Caco-2 (cell line): ENCODE measurements at regions not wholly inside any gene's neighbourhood (a gene's known extent, or its start where the extent isn't known, plus 50 kb on each side); places are given as distances from the start of the nearest gene placed in this dataset.

Experiments used
- BruUV-seq: library from RNA; stranded (reverse); fragments of 400-500 nt; replicated peaks from 2 replicates; lab custom pipeline; 2021; lab: Mats Ljungman, UMichigan
- CTCF ChIA-PET: fragments of 300-600 bp; sonication (Branson Sonifier 250); formaldehyde crosslinking; loops from one replicate; lab custom pipeline; 2022; ENCODE audit warnings: antibody characterized with exemption; lab: Charles Lee
- POLR2A ChIA-PET: fragments of 300-600 bp; sonication (Branson Sonifier 250); formaldehyde crosslinking; loops from one replicate; lab custom pipeline; 2022; ENCODE audit warnings: antibody characterized with exemption; lab: Charles Lee
- DNase-seq, 2 experiments: peaks; one replicate each; pipeline versions ENCODE4 v3.0.0 to v3.0.0-alpha.2; 2020 to 2022
- H3K27me3 ChIP-seq: replicated peaks from 2 replicates; pipeline ENCODE4 v1.6.0; 2011; ENCODE audit warnings: low read length; ENCODE audit not compliant: control insufficient read depth, insufficient read depth
- H3K36me3 ChIP-seq: 2 replicates; pipeline ENCODE4 v1.5.1; 2011; ENCODE audit warnings: low read length; ENCODE audit not compliant: control insufficient read depth, insufficient read depth
- H3K4me1 ChIP-seq: fragments of 250-450 bp; sonication (Bioruptor Pico); 2 replicates; pipeline ENCODE4 v1.5.1; 2020; ENCODE audit warnings: mild to moderate bottlenecking
- H3K4me3 ChIP-seq: 2 replicates; pipeline ENCODE4 v1.5.1; 2011; ENCODE audit warnings: low read depth, mild to moderate bottlenecking, control low read depth, low read length
- H3K9me3 ChIP-seq: fragments of 250-450 bp; sonication (Bioruptor Pico); 2 replicates; pipeline ENCODE4 v1.5.1; 2020; ENCODE audit warnings: mild to moderate bottlenecking, moderate library complexity
- H3K27ac Mint-ChIP-seq: one replicate; pipeline ENCODE4 v1.8.0; 2022; ENCODE audit warnings: mixed read lengths; ENCODE audit not compliant: unreplicated experiment
- H3K27me3 Mint-ChIP-seq: one replicate; pipeline ENCODE4 v1.8.0; 2022; ENCODE audit warnings: mixed read lengths; ENCODE audit not compliant: insufficient read depth, unreplicated experiment
- H3K36me3 Mint-ChIP-seq: one replicate; pipeline ENCODE4 v1.8.0; 2022; ENCODE audit warnings: mild to moderate bottlenecking, mixed read lengths; ENCODE audit not compliant: insufficient read depth, unreplicated experiment
- H3K4me1 Mint-ChIP-seq: one replicate; pipeline ENCODE4 v1.8.0; 2022; ENCODE audit warnings: low read depth, mixed read lengths; ENCODE audit not compliant: unreplicated experiment
- H3K4me3 Mint-ChIP-seq: one replicate; pipeline ENCODE4 v1.8.0; 2022; ENCODE audit warnings: mild to moderate bottlenecking, moderate library complexity, mixed read lengths; ENCODE audit not compliant: unreplicated experiment
- H3K9me3 Mint-ChIP-seq: one replicate; pipeline ENCODE4 v1.8.0; 2022; ENCODE audit warnings: mixed read lengths; ENCODE audit not compliant: unreplicated experiment
- intact Hi-C: fragments of 100-400 bp; cut with micrococcal nuclease; formaldehyde crosslinking; loops from one replicate; pipeline ENCODE4 v1.10.0; 2022; ENCODE audit not compliant: unreplicated experiment
- TF ChIP-seq, protein P1 (sequence below), 2 experiments: fragments of 200-600 bp in 1 of 2; IDR thresholded peaks; 1 replicate in 1 of 2; 2 replicates in 1 of 2; pipeline versions ENCODE4 v1.5.1 to v1.8.0; 2011 to 2022; ENCODE audit warnings: antibody characterized with exemption in 1 of 2, control low read depth in 1 of 2, inconsistent platforms in 1 of 2, low read depth in 1 of 2, low read length in 1 of 2, mild to moderate bottlenecking in 1 of 2, moderate library complexity in 1 of 2; ENCODE audit not compliant: insufficient read depth in 1 of 2, severe bottlenecking in 1 of 2, unreplicated experiment in 1 of 2

DNA sequence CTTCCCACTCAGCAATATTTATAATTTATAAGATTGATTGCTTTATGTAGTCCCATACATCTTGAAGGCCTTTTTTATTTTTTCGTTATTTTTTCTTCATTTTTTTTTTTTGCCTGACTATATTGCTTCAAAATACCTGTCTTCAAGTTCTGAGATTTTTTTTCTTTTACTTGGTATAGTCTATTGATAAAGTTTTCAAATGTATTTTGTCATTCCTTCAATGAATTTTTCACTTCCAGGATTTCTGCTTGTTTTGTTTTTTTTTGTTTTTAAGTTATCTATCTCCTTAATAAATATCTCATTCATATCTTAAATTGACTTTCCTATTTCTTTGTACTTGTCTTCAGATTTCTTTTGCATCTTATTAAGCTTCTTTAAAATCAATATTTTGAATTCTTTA, 905.6 kb upstream of the CDH6 start:
- no peaks in the 10 kb centered on the region for H3K27me3 Mint-ChIP-seq
- Histone ChIP-seq H3K36me3 (no peaks in the 10 kb centered on the region), H3K27me3 (no peaks in the 10 kb centered on the region), H3K9me3 (peaks cover 8% of the 10 kb centered on the region), H3K4me3 (no peak overlapping the region), H3K4me1 (no peaks in the 10 kb centered on the region)
- H3K9me3 Mint-ChIP-seq: peaks cover 10% of the 10 kb centered on the region
- ChIA-PET CTCF (no interaction called here), POLR2A (no interaction called here)
- no peak overlapping the region for H3K27ac Mint-ChIP-seq
- no peaks in the 10 kb centered on the region for H3K4me1 Mint-ChIP-seq
- H3K36me3 Mint-ChIP-seq: no peaks in the 10 kb centered on the region
- no peak for DNase-seq
- TF ChIP-seq, protein P1, sequence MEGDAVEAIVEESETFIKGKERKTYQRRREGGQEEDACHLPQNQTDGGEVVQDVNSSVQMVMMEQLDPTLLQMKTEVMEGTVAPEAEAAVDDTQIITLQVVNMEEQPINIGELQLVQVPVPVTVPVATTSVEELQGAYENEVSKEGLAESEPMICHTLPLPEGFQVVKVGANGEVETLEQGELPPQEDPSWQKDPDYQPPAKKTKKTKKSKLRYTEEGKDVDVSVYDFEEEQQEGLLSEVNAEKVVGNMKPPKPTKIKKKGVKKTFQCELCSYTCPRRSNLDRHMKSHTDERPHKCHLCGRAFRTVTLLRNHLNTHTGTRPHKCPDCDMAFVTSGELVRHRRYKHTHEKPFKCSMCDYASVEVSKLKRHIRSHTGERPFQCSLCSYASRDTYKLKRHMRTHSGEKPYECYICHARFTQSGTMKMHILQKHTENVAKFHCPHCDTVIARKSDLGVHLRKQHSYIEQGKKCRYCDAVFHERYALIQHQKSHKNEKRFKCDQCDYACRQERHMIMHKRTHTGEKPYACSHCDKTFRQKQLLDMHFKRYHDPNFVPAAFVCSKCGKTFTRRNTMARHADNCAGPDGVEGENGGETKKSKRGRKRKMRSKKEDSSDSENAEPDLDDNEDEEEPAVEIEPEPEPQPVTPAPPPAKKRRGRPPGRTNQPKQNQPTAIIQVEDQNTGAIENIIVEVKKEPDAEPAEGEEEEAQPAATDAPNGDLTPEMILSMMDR (IDR thresholded peaks at IDR 0.05; ENCODE audit: insufficient read depth in 1 of 2, low read depth in 1 of 2, low read length in 1 of 2, severe bottlenecking in 1 of 2, unreplicated experiment in 1 of 2): no peak
- no TSS peak for BruUV-seq
- intact Hi-C loops: no loop called here
- no peak overlapping the region for H3K4me3 Mint-ChIP-seq

DNA sequence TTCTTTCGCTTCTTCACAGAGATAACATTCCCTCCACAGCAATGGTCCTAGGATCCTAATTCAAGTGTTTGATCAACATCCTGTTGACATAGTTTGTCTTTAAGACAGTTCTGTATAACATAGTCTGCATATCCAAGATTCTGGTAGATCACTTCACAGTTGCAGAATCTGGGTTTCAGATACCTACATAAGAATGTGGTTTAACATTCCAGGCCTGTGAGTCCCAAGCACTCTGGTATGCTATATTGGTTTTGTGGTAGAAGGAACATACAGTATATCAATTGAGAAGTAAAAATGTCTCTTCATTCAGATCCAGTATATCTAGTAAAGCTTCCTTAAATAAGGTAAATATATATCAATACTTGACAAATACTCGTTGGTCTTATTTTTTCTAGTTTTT, 914.2 kb upstream of the CDH6 start:
- H3K9me3 ChIP-seq: no peaks in the 10 kb centered on the region
- Mint-ChIP-seq H3K9me3 (no peaks in the 10 kb centered on the region), H3K27me3 (no peaks in the 10 kb centered on the region), H3K27ac (no peak overlapping the region), H3K4me3 (no peak overlapping the region), H3K36me3 (no peaks in the 10 kb centered on the region), H3K4me1 (no peaks in the 10 kb centered on the region)
- CTCF ChIA-PET: no interaction called here
- no peaks in the 10 kb centered on the region for H3K36me3 ChIP-seq
- intact Hi-C loops: no loop called here
- BruUV-seq: no TSS peak
- TF ChIP-seq, protein P1 (IDR thresholded peaks at IDR 0.05; ENCODE audit: insufficient read depth in 1 of 2, low read depth in 1 of 2, low read length in 1 of 2, severe bottlenecking in 1 of 2, unreplicated experiment in 1 of 2): no peak
- no peaks in the 10 kb centered on the region for H3K27me3 ChIP-seq
- DNase-seq: no peak
- no peaks in the 10 kb centered on the region for H3K4me1 ChIP-seq
- POLR2A ChIA-PET: no interaction called here
- no peak overlapping the region for H3K4me3 ChIP-seq

DNA sequence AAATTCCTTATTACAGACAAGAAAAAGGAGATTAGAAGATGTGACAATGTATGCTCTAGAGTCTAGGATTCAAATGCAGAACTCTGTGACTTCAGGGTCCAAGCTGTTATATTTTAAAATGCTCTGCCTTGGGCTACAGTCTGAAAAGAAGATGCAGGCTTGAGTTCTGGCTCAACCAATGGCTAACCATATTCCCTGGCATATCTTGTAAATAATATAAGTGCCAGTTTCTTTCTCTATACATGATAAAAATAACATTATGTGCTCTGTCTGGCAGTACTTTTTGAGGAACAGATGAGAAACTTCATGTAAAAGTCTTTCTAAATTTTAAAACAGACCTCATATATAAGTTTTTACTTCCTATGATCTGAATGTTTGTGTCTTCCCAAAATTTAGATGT, 926.5 kb upstream of the CDH6 start:
- no peak for DNase-seq
- ChIA-PET CTCF (no interaction called here), POLR2A (no interaction called here)
- intact Hi-C loops: no loop called here
- H3K4me1 ChIP-seq: no peaks in the 10 kb centered on the region
- Mint-ChIP-seq H3K4me3 (no peak overlapping the region), H3K9me3 (no peaks in the 10 kb centered on the region), H3K36me3 (no peaks in the 10 kb centered on the region), H3K27me3 (no peaks in the 10 kb centered on the region), H3K27ac (no peak overlapping the region), H3K4me1 (no peaks in the 10 kb centered on the region)
- no TSS peak for BruUV-seq
- TF ChIP-seq, protein P1 (IDR thresholded peaks at IDR 0.05; ENCODE audit: insufficient read depth in 1 of 2, low read depth in 1 of 2, low read length in 1 of 2, severe bottlenecking in 1 of 2, unreplicated experiment in 1 of 2): no peak
- H3K9me3 ChIP-seq: no peaks in the 10 kb centered on the region
- no peak overlapping the region for H3K4me3 ChIP-seq
- H3K36me3 ChIP-seq: no peaks in the 10 kb centered on the region
- H3K27me3 ChIP-seq: no peaks in the 10 kb centered on the region
